GM12875 (cell line): ENCODE measurements at regions not wholly inside any gene's neighbourhood (a gene's known extent, or its start where the extent isn't known, plus 50 kb on each side); places are given as distances from the start of the nearest gene placed in this dataset.

ENCODE experiments used
- H3K4me3 ChIP-seq: one replicate; pipeline ENCODE4 v1.5.1; 2011; ENCODE audit warnings: low read depth, low read length, control low read depth
- TF ChIP-seq, protein P1 (sequence below): IDR thresholded peaks from 2 replicates; pipeline ENCODE4 v1.5.1; 2011; ENCODE audit warnings: low read depth, mild to moderate bottlenecking, control low read depth, inconsistent platforms, low read length, moderate library complexity, borderline replicate concordance; ENCODE audit not compliant: insufficient read depth

DNA sequence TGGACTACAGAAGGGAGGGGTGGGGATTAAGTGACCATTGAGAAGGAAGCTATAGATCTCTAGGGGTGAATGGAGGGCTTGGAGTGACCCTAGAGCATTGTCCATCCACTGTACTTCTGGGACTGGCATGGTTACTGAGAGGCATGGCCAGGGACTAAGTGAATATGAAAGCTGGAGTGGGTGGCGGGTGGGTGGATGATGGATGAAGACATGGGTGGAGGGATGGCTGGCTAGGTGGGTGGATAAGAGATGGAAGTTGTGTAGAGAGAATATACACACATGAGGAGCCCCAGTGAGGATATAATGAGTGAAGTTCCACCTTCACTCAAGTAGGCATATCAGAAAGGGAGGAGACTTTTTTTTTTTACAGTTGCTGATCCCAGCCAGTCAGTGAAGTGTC lies 65.5 kb upstream of the NRXN3 start:
- H3K4me3 ChIP-seq: no peak overlapping the region
- TF ChIP-seq, protein P1, sequence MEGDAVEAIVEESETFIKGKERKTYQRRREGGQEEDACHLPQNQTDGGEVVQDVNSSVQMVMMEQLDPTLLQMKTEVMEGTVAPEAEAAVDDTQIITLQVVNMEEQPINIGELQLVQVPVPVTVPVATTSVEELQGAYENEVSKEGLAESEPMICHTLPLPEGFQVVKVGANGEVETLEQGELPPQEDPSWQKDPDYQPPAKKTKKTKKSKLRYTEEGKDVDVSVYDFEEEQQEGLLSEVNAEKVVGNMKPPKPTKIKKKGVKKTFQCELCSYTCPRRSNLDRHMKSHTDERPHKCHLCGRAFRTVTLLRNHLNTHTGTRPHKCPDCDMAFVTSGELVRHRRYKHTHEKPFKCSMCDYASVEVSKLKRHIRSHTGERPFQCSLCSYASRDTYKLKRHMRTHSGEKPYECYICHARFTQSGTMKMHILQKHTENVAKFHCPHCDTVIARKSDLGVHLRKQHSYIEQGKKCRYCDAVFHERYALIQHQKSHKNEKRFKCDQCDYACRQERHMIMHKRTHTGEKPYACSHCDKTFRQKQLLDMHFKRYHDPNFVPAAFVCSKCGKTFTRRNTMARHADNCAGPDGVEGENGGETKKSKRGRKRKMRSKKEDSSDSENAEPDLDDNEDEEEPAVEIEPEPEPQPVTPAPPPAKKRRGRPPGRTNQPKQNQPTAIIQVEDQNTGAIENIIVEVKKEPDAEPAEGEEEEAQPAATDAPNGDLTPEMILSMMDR: no peak

DNA sequence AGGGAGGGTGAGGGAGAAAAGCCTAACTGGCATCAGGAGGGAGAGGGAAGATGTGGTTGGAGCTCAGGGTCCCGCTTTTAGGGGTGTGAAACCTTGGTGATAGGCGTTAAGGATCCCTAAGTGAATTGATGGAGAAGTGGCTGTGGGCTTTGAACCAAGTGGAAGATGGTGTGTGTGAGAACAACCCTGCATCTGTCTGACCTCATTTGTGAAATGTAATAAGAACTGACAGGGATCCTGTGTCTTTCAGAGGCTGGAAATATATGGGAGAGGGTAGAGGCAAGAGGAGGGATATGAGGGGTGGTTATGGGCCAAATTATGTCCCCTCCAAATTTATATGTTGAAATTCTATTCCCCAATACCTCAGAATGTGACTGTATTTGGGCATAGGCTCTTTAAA lies 63.8 kb upstream of the NRXN3 start:
- TF ChIP-seq, protein P1: no peak
- H3K4me3 ChIP-seq: no peak overlapping the region

DNA sequence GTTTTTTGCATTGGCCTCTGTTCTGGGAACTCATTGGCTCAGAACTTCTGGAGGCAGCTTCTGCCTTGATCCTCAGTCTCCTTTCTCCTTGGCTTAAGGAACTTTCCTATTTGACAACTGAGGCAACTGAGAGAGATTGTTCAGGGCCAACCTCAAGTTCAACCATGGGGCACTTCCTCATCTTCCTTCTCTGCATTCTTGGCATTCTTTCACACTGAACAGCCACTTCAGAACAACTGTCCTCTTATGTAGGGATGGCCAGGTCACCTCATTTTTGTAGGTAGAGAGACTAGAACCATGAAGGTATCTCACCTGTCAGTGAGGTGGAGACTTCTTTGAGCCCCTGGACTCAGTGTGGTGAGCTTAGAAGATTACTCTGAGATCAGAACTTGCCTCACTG lies 63.0 kb upstream of the NRXN3 start:
- no peak overlapping the region for H3K4me3 ChIP-seq

DNA sequence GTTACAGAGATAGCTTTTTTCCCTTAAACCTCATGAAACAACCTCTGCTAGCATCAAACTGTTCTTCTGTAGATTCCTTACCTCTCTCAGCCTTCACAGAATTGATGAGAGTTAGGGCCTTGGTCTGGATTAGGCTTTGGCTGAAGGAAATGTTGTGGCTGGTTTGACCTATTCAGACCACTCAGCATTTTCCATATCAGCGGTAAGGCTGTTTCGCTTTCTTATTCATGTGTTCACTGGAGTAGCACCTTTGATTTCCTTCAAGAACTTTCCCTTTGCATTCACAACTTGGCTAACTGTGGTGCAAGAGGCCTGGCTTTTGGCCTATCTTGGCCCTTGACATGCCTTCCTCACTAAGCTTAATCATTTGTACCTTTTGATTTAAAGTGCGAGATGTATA lies 50.7 kb upstream of the NRXN3 start:
- TF ChIP-seq, protein P1: no peak
- no peak overlapping the region for H3K4me3 ChIP-seq

More for the DNA sequence above, 63.0 kb upstream of the NRXN3 start:
- TF ChIP-seq, protein P1: no peak
